ENCODE measurements at regions not wholly inside any gene's neighbourhood (a gene's known extent, or its start where the extent isn't known, plus 50 kb on each side); places are given as distances from the start of the nearest gene placed in this dataset.

GRCh38 chr1:56180520-56181190 lies 398.7 kb downstream of the PLPP3 start:
- DNase-seq: no peak

DNA sequence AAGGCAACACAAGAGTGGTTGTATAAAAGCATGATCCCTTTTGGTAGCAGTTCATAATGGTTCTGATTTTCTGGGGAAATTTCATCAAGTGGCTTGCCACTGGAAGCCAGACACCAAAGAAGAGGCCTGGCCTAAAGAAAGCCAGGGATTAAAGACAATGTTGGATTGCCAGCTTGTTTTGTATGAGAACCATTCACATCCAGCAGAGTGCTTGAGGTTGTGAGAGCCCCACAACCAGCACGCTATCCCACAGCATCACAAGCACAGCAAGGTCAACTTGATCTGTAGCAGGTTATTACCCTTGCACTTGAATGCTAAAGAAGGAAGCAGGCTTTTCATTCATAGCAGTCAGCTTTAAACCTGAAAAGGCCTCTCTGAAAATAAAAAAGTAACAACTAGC lies 399.8 kb downstream of the PLPP3 start:
- DNase-seq: no peak

DNA sequence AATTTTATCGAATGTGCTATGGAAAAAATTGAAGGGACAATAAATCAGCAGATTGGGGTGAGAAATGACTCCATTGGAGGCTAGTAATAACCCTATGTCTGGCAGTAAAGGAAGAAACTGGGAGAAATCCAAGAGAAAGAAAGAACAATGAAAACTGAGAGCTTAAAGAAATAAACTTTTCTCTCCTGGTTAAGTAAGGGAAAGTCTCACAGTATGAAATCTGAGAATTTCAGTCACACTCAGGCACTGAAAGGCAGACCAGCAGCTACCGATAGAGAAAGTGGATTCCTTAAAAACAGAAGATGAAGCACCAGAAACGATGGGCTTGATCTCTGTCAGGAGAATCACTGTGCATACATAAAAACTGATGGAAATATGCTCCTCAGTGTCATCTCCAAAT lies 404.2 kb downstream of the PLPP3 start:
- DNase-seq: no peak

GRCh38 chr1:56174176-56174885 lies 405.0 kb downstream of the PLPP3 start:
- DNase-seq: no peak

DNA sequence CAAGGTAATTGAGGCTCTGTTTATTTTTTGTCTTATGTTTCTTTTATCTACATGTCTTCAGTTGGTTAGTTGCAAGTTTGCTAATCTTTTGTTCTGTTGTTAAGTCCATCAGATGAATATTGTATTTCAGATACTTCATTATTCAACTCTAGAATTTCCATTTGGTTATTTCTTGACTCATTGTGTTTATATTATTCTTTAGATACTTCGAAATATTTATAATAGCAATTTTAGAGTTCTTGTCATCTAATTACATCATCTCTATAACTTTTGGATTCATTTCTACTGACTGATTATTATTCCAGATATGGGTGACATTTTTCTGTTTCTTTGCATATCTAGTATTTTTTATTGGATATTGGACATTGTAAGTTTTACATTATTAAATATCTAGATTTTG lies 405.6 kb downstream of the PLPP3 start:
- DNase-seq: no peak

DNA sequence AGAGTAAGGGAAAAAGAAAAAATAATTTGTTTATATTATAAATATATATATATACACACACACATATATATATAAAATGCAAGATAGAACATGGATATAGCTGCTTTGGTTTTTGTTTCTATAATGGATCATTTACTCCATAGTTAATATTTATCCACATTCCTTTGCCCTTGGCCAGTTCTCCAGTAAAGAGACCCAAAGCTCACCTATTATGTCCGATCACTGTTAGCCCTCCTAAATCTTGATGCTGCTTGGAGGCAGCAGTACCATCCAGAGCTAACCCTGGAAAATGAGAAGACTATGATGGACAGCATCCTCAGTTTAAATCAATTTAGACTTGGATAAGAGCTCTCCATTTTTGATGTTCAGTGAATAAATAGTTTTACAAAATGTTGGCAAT lies 407.7 kb downstream of the PLPP3 start:
- no peak for DNase-seq

GRCh38 chr1:56170784-56171320 lies 408.5 kb downstream of the PLPP3 start:
- no peak for DNase-seq

DNA sequence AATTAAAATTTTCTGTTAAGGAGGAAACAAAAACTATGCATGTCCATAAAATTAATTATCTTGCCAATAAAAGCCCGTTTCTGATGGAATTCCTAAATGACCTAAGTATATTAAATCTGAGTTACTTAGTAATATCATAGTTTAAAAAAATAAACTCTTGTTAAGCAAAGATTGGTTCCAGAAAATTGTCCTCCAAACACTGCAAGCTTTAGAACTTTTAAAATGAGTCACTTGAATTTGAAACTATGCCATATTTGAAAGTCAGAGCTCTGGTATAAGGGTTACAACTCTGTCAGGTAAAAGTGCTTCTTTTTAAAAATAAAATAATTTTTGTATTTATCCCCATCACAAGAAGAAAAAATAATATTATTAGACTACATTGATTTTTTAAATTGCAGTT lies 409.5 kb downstream of the PLPP3 start:
- DNase-seq: no peak

- DNase-seq: no peak
These were observed 411.2 kb downstream of the PLPP3 start for GRCh38 chr1:56168176-56168575.

GRCh38 chr1:56167596-56167995 lies 411.8 kb downstream of the PLPP3 start:
- no peak for DNase-seq

- no peak for DNase-seq
These were observed 418.5 kb downstream of the PLPP3 start for GRCh38 chr1:56160773-56161315.

DNA sequence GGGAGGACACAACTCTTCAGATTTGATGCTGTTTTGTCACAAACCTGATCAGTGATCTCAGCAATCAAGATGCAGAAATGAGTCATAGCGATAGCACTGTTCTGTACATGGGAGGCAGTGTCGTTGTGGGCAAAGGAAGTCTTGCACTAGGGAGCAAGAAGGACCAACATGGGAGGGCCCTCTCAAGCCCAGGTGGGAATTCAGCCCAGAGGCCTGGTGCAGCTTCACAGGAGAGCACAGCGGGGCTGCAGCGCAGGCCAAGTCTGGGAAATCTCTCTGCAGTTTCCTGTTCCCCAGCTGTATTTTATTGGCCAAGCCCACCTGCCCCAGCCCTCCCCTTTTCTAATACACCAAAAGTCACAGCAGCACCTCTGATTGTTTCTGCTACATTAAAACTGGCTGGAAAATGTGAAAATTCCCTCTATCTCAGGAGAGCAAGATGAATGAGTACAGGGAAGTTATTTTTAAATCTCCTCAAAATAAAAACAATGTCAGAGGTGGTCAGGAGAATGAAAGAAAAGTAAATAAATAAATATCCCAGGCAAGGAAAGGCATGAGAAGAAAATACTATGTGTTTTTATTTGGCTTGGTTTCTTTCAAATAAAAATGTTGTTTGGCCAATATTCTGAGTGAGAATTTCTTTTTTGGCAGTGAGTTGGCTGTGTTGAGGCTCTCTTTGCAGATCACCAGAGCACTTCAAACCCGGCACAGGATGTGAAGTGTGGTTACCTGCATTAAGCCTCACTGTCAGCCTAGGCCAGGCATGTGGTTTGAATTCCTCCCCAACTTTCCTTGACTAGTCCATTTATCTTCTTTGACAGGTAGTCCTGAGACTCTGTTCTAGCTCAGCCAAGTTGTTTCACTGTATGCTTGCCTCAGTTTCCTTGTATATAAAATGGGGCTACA lies 422.1 kb downstream of the PLPP3 start:
- DNase-seq: no peak

GRCh38 chr1:56153276-56153675 lies 426.1 kb downstream of the PLPP3 start:
- no peak for DNase-seq

GRCh38 chr1:56152635-56153034 lies 426.7 kb downstream of the PLPP3 start:
- DNase-seq: no peak

- DNase-seq: no peak
These were observed 428.0 kb downstream of the PLPP3 start for GRCh38 chr1:56151402-56151801.

- DNase-seq: no peak
These were observed 428.7 kb downstream of the PLPP3 start for GRCh38 chr1:56150441-56151215.

DNA sequence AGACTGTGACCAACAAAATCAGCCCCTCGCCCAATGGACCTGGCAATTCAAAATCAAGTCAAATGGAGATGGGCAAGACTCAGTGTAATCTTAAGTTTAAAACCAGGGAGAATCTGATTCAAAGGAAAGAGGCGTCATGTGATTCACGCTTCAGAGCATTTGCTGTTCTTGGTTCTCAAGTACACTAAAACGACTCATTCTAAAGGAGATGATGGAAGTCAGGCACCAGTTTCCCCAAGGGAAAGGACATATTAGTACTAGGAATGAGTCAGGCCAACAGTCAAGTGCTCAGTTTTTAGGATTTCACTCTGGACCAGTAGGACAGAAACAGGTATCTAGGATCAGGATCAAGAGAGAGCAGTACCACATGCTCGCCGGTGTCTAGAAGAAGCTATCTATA lies 429.6 kb downstream of the PLPP3 start:
- no peak for DNase-seq

DNA sequence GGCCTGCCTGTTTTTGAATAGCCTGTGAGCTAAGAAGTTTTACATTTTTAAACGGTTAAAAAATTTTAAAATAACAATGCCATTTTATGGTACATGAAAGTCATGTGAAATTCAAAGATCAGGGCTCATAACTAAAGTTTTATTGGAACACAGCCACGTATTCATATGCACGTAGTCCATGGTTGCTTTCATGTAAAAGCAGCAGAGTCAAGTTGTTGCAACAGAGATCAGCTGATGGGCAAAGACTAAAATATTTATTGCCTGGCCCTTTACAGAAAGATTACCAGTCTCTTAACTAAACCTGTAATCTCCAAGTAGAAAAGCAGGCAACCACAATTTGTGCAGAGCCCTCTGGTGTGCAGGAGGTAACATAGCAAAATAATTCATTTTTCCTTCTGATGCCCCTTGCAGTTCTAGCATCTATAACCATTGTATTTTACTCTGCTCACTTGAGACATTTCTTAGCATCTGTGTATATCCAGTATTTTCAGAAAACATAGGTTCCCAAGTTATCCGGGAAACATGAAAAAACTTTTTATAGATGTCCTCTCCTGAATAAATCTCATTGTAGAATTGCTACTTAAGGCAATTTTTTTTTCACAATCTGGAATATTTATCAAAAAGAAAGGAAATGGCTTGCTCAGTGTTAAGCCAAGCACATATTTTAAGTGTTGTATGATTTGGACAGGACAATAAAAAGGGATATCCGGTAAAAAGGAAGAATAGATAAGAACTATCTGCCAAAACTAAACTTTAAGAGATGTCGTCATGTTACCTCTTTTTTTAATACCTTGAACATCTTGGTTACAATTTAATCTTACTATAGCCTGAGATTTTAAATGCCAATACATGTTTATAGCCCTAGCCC lies 430.8 kb downstream of the PLPP3 start:
- DNase-seq: no peak

DNA sequence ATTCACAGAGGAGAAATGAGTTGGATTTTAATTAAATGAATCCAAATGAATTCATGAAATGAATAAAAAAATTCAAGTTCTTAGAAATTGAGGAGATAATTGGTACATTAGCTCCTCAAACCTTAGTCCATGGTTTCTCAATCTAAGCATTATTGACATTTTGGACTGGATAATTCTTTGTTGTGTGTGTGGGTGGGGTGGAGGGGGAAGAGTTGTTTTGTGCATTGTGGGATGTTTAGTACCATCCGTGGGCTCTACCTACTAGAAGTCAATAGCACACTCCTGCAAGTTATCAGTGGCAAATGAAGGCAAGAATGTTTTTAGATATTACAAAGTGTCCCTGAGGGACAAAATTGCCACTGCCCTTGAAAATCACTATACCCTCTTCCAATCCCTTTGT lies 431.9 kb downstream of the PLPP3 start:
- DNase-seq: no peak

DNA sequence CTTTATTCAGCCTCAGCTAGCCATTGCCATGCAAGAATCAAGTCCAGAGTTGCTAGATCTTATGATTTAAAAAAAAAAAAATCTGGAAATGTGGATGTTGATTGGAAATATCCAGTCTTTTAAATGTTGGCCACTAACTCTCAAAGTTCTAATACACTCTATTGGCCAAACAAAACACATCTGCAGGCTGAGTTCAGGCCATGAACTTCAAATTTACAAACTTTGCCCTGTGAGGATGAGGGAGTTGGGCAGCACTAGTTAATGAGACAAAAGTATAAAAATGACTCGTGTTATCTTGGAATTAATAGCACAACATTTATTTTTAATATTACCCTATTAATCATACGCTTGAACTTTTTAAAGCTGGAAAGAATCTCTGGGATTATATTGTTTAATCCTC lies 432.3 kb downstream of the PLPP3 start:
- no peak for DNase-seq

DNA sequence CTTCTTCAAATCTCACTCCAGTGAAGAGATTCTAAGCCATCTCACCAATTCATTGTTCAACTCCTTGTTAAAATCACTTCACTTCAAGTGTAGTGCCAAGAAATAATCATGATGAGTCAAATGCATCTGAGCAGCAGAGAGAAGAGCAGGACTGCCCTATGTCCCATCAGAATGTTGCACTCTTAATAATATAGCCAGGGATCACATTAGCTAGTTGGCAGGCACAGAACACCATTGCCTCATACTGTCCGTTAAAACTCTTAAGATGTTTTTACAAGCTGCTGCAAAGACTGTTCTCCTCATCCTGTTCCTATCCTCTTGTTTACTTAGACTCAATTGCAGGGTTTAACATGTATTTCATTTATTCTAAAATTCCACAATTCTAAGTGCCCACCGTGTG lies 432.9 kb downstream of the PLPP3 start:
- no peak for DNase-seq
